SK-N-SH (cell line): ENCODE measurements at regions not wholly inside any gene's neighbourhood (a gene's known extent, or its start where the extent isn't known, plus 50 kb on each side); places are given as distances from the start of the nearest gene placed in this dataset.

ENCODE experiments used
- CTCF ChIA-PET: fragments of 300-600, 350-600 bp; formaldehyde crosslinking; extraction: SDS; loops from one replicate; lab custom pipeline; 2021; lab: Yijun Ruan, JAX
- POLR2A ChIA-PET: fragments of 350-600 bp; sonication (Branson Sonifier 250); formaldehyde crosslinking; extraction: SDS; loops from one replicate; lab custom pipeline; 2020; ENCODE audit warnings: antibody characterized with exemption, inconsistent platforms; lab: Yijun Ruan, JAX
- DNase-seq: peaks from one replicate; pipeline ENCODE4 v3.0.0; 2012
- H2AFZ ChIP-seq: fragments of 200-600 bp; sonication (generic); 2 replicates; pipeline ENCODE4 v1.8.1; 2016; ENCODE audit warnings: antibody characterized with exemption, mild to moderate bottlenecking, low read depth
- H3F3A ChIP-seq: fragments of 200-600 bp; sonication (generic); replicated peaks from 2 replicates; pipeline ENCODE3; 2016; ENCODE audit warnings: antibody characterized with exemption, mild to moderate bottlenecking; ENCODE audit not compliant: insufficient read depth
- H3K27ac ChIP-seq, 2 experiments: fragments of 200-500 bp in 1 of 2; fragments of 200-600 bp in 1 of 2; sonication (Bioruptor generic) in 1 of 2; sonication (generic), shearing (Covaris generic) in 1 of 2; 2 replicates each; pipeline versions ENCODE4 v1.5.1 to v1.6.1; 2014 to 2016; ENCODE audit warnings: low read depth in 2 of 2, inconsistent platforms in 1 of 2, low read length in 1 of 2, mild to moderate bottlenecking in 1 of 2, mixed read lengths in 1 of 2
- H3K27me3 ChIP-seq: fragments of 200-600 bp; sonication (generic), shearing (Covaris generic); 2 replicates; pipeline ENCODE4 v1.6.1; 2016; ENCODE audit warnings: mixed run types; ENCODE audit not compliant: insufficient read depth
- H3K36me3 ChIP-seq, 2 experiments: fragments of 200-500 bp in 1 of 2; fragments of 200-600 bp in 1 of 2; sonication (Bioruptor generic) in 1 of 2; sonication (generic) in 1 of 2; replicated peaks in 1 of 2; 2 replicates each; pipeline versions ENCODE3 to v1.5.1; 2014 to 2016; ENCODE audit warnings: low read length in 1 of 2, mild to moderate bottlenecking in 1 of 2; ENCODE audit not compliant: insufficient read depth in 2 of 2, control insufficient read depth in 1 of 2
- H3K4me1 ChIP-seq, 2 experiments: fragments of 200-500 bp in 1 of 2; fragments of 200-600 bp in 1 of 2; sonication (Bioruptor generic) in 1 of 2; sonication (generic), shearing (Covaris generic) in 1 of 2; 2 replicates each; pipeline versions ENCODE4 v1.5.1 to v1.6.1; 2014 to 2016; ENCODE audit warnings: low read depth in 1 of 2, low read length in 1 of 2, mixed run types in 1 of 2; ENCODE audit not compliant: insufficient read depth in 2 of 2, control insufficient read depth in 1 of 2
- H3K4me2 ChIP-seq: fragments of 200-600 bp; sonication (generic), shearing (Covaris generic); 2 replicates; pipeline ENCODE4 v1.6.1; 2017; ENCODE audit warnings: mixed run types
- H3K4me3 ChIP-seq, 2 experiments: fragments of 200-500 bp in 1 of 2; fragments of 200-600 bp in 1 of 2; sonication (Bioruptor generic) in 1 of 2; sonication (generic), shearing (Covaris generic) in 1 of 2; 2 replicates each; pipeline versions ENCODE4 v1.5.1 to v1.8.1; 2014 to 2016; ENCODE audit warnings: low read depth in 2 of 2, inconsistent platforms in 1 of 2, low read length in 1 of 2, mild to moderate bottlenecking in 1 of 2, mixed read lengths in 1 of 2, moderate library complexity in 1 of 2
- H3K79me2 ChIP-seq: fragments of 200-600 bp; sonication (generic); 2 replicates; pipeline ENCODE4 v1.8.1; 2017; ENCODE audit warnings: mild to moderate bottlenecking; ENCODE audit not compliant: insufficient read depth
- H3K9ac ChIP-seq: fragments of 200-600 bp; sonication (generic); 2 replicates; pipeline ENCODE4 v1.6.1; 2017; ENCODE audit warnings: mixed run types
- H3K9me2 ChIP-seq: fragments of 200-600 bp; sonication (generic); 2 replicates; pipeline ENCODE4 v1.6.1; 2017; ENCODE audit warnings: mixed run types
- H3K9me3 ChIP-seq: fragments of 200-600 bp; sonication (generic); 2 replicates; pipeline ENCODE4 v1.6.1; 2017; ENCODE audit warnings: mixed run types, mild to moderate bottlenecking, moderate library complexity
- H4K20me1 ChIP-seq: fragments of 200-600 bp; sonication (generic); 2 replicates; pipeline ENCODE4 v1.6.1; 2017; ENCODE audit warnings: mild to moderate bottlenecking, mixed run types; ENCODE audit not compliant: insufficient read depth
- ELF1 ChIP-seq: IDR thresholded peaks from 2 replicates; pipeline ENCODE4 v1.4.0; 2012
- FOXJ3 ChIP-seq: sonication (generic); formaldehyde crosslinking; IDR thresholded peaks from 2 replicates; pipeline ENCODE4 v1.5.1; 2020; ENCODE audit warnings: mild to moderate bottlenecking, missing genetic modification reagents
- FOXM1 ChIP-seq: IDR thresholded peaks from 2 replicates; pipeline ENCODE4 v1.4.0; 2012; ENCODE audit warnings: low read depth, mild to moderate bottlenecking
- GABPA ChIP-seq: IDR thresholded peaks from 2 replicates; pipeline ENCODE4 v1.4.0; 2012; ENCODE audit warnings: low read depth, mild to moderate bottlenecking
- GATA2 ChIP-seq: sonication (generic); formaldehyde crosslinking; IDR thresholded peaks from 2 replicates; pipeline ENCODE4 v1.5.0; 2020; ENCODE audit warnings: mild to moderate bottlenecking, missing genetic modification reagents
- JUND ChIP-seq: IDR thresholded peaks from 2 replicates; pipeline ENCODE4 v1.4.0; 2012
- MXI1 ChIP-seq: IDR thresholded peaks from 2 replicates; pipeline ENCODE4 v1.6.1; 2012; ENCODE audit warnings: mild to moderate bottlenecking, low read depth, low read length, improper control_type of control experiment
- NRF1 ChIP-seq: IDR thresholded peaks from 2 replicates; pipeline ENCODE4 v1.6.1; 2012; ENCODE audit warnings: low read depth, mild to moderate bottlenecking, low read length
- POLR2AphosphoS5 ChIP-seq: IDR thresholded peaks from 2 replicates; pipeline ENCODE4 v1.6.1; 2012; ENCODE audit warnings: low read depth, low read length
- RCOR1 ChIP-seq: fragments of 150-350 bp; IDR thresholded peaks from 2 replicates; pipeline ENCODE4 v1.6.1; 2017; ENCODE audit warnings: antibody characterized with exemption, low read length
- RFX5 ChIP-seq: IDR thresholded peaks from 2 replicates; pipeline ENCODE4 v1.6.1; 2012; ENCODE audit warnings: mild to moderate bottlenecking, improper control_type of control experiment, low read length
- RXRA ChIP-seq: IDR thresholded peaks from 2 replicates; pipeline ENCODE4 v1.4.0; 2012; ENCODE audit warnings: low read depth, mild to moderate bottlenecking, borderline replicate concordance
- SIN3A ChIP-seq: IDR thresholded peaks from 2 replicates; pipeline ENCODE4 v1.6.1; 2012; ENCODE audit warnings: low read depth, mild to moderate bottlenecking, low read length, moderate library complexity, borderline replicate concordance
- SMC3 ChIP-seq: IDR thresholded peaks from 2 replicates; pipeline ENCODE4 v1.6.1; 2012; ENCODE audit warnings: low read depth, low read length, improper control_type of control experiment
- WGBS: methylation state at CpG from one replicate; pipeline ENCODE4 v1.1.6; 2017; ENCODE audit warnings: low lambda C conversion rate; 5-methylcytosine and 5-hydroxymethylcytosine counted together
- TF ChIP-seq, protein P1 (sequence below): IDR thresholded peaks from 2 replicates; pipeline ENCODE4 v1.4.0; 2012; ENCODE audit warnings: low read depth, borderline replicate concordance
- TF ChIP-seq, protein P2 (sequence below): fragments of 150-350 bp; IDR thresholded peaks from 2 replicates; pipeline ENCODE4 v1.6.1; 2016; ENCODE audit warnings: mild to moderate bottlenecking, low read depth, low read length
- TF ChIP-seq, protein P3 (sequence below): fragments of 200-600 bp; sonication (generic); IDR thresholded peaks from 2 replicates; pipeline ENCODE4 v1.6.1; 2017; ENCODE audit warnings: antibody characterized with exemption, mild to moderate bottlenecking, moderate library complexity

DNA sequence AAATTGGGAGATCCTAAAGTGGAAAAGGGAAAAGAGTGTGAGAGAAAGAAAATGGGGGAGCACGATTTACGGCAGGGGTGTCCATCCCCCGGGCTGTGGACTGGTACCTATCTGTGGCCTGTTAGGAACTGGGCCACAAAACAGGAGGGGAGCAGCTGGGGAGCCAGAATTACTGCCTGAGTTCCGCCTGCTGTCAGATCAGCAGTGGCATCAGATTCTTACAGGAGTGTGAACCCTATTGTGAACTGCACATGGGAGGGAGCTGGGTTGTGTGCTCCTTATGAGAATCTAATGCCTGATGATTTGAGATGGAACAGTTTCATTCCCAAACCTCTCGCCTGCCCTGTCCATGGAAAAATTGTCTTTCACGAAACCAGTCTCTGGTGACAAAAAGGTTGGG lies 108.3 kb upstream of the ADAMTSL1 start:
- Histone ChIP-seq H3K9ac (no peak overlapping the region), H3K4me2 (no peak overlapping the region), H3K27me3 (no peaks in the 10 kb centered on the region), H3K79me2 (no peaks in the 10 kb centered on the region), H3K36me3 (no peaks in the 10 kb centered on the region), H3K27ac (no peak overlapping the region), H3F3A (no peaks in the 10 kb centered on the region), H3K4me3 (no peak overlapping the region), H3K9me3 (no peaks in the 10 kb centered on the region), H2AFZ (no peak overlapping the region), H3K4me1 (peaks cover 0 to 15% of the 10 kb centered on the region in 2 experiments; a peak in 3 of 4 replicates), H4K20me1 (no peaks in the 10 kb centered on the region), H3K9me2 (no peaks in the 10 kb centered on the region)
- WGBS, result 72% methylated on average over 5 of the region's 6 CpGs
- POLR2A ChIA-PET, result no interaction called here
- DNase-seq, result no peak
- CTCF ChIA-PET, result no interaction called here
- TF ChIP-seq, protein P1, sequence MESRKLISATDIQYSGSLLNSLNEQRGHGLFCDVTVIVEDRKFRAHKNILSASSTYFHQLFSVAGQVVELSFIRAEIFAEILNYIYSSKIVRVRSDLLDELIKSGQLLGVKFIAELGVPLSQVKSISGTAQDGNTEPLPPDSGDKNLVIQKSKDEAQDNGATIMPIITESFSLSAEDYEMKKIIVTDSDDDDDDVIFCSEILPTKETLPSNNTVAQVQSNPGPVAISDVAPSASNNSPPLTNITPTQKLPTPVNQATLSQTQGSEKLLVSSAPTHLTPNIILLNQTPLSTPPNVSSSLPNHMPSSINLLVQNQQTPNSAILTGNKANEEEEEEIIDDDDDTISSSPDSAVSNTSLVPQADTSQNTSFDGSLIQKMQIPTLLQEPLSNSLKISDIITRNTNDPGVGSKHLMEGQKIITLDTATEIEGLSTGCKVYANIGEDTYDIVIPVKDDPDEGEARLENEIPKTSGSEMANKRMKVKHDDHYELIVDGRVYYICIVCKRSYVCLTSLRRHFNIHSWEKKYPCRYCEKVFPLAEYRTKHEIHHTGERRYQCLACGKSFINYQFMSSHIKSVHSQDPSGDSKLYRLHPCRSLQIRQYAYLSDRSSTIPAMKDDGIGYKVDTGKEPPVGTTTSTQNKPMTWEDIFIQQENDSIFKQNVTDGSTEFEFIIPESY, result no peak
- no peak for TF ChIP-seq RXRA
- TF ChIP-seq, protein P2, sequence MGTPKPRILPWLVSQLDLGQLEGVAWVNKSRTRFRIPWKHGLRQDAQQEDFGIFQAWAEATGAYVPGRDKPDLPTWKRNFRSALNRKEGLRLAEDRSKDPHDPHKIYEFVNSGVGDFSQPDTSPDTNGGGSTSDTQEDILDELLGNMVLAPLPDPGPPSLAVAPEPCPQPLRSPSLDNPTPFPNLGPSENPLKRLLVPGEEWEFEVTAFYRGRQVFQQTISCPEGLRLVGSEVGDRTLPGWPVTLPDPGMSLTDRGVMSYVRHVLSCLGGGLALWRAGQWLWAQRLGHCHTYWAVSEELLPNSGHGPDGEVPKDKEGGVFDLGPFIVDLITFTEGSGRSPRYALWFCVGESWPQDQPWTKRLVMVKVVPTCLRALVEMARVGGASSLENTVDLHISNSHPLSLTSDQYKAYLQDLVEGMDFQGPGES, result no peak
- TF ChIP-seq MXI1, result no peak
- TF ChIP-seq SMC3, result no peak
- no peak for TF ChIP-seq POLR2AphosphoS5
- TF ChIP-seq SIN3A, result no peak
- no peak for TF ChIP-seq GABPA
- TF ChIP-seq FOXJ3, result no peak
- no peak for TF ChIP-seq ELF1
- TF ChIP-seq JUND, result no peak
- no peak for TF ChIP-seq RFX5
- no peak for TF ChIP-seq NRF1
- no peak for TF ChIP-seq FOXM1
- TF ChIP-seq, protein P3, sequence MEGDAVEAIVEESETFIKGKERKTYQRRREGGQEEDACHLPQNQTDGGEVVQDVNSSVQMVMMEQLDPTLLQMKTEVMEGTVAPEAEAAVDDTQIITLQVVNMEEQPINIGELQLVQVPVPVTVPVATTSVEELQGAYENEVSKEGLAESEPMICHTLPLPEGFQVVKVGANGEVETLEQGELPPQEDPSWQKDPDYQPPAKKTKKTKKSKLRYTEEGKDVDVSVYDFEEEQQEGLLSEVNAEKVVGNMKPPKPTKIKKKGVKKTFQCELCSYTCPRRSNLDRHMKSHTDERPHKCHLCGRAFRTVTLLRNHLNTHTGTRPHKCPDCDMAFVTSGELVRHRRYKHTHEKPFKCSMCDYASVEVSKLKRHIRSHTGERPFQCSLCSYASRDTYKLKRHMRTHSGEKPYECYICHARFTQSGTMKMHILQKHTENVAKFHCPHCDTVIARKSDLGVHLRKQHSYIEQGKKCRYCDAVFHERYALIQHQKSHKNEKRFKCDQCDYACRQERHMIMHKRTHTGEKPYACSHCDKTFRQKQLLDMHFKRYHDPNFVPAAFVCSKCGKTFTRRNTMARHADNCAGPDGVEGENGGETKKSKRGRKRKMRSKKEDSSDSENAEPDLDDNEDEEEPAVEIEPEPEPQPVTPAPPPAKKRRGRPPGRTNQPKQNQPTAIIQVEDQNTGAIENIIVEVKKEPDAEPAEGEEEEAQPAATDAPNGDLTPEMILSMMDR, result no peak

DNA sequence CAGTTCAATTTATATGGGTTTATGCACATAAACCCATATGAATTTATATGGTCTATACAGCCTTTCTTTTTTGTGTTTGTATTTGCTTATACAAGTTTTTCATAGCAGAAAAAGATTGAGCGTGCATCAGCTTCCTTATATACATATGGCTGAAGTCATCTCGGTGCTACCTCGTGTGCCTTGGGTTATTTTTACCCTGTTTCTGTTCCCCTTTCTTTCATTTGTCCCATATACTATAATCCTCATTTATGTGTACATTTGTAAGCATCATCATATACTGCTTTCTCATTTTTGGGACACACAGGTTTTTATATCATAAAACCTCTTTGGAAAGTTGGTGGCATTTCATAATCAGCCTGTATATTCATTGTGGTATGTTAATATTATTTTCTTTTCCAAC lies 107.8 kb upstream of the ADAMTSL1 start:
- whole genome bisulfite sequencing, result 70% methylated on average over 3 of the region's 3 CpGs
- CTCF ChIA-PET, result no interaction called here
- no peak for DNase-seq

More for the DNA sequence above, 107.8 kb upstream of the ADAMTSL1 start:
- Histone ChIP-seq H3K27ac (no peak overlapping the region), H3K9ac (no peak overlapping the region), H3K79me2 (no peaks in the 10 kb centered on the region), H3K9me2 (no peaks in the 10 kb centered on the region), H3K4me3 (no peak overlapping the region), H4K20me1 (no peaks in the 10 kb centered on the region), H3K9me3 (no peaks in the 10 kb centered on the region), H3K27me3 (no peaks in the 10 kb centered on the region)
- POLR2A ChIA-PET, result no interaction called here
- TF ChIP-seq, protein P1, result no peak
- TF ChIP-seq RCOR1 (no peak), GATA2 (CRISPR knock-in tag) (no peak), ELF1 (no peak)
- TF ChIP-seq, all 33 proteins: peak for 0
- Histone ChIP-seq H3K36me3 (no peaks in the 10 kb centered on the region), H2AFZ (no peak overlapping the region), H3K4me1 (peaks cover 0 to 15% of the 10 kb centered on the region in 2 experiments; a peak in 3 of 4 replicates), H3K4me2 (no peak overlapping the region), H3F3A (no peaks in the 10 kb centered on the region)
